8988T (cell line): ENCODE measurements at regions not wholly inside any gene's neighbourhood (a gene's known extent, or its start where the extent isn't known, plus 50 kb on each side); places are given as distances from the start of the nearest gene placed in this dataset.

Experiments used
- DNase-seq: peaks from one replicate; pipeline ENCODE4 v3.0.0; 2011

GRCh38 chr11:71070490-71071453, 181.6 kb downstream of the SHANK2 start:
- DNase-seq: no peak

DNA sequence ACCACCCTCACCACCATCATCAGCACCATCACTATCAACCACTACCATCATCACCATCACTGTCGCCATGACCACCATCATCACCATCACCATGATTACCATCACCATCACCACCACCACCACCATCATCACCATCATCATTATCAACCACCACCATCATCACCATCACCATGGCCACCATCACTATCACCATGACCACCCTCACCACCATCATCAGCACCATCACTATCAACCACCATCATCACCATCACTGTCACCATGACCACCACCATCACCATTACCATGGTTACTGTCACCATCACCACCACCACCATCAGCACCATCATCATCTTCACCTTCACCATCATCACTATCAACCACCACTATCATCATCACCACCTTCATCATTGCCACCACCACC, 183.4 kb downstream of the SHANK2 start:
- no peak for DNase-seq

GRCh38 chr11:71067753-71068152, 184.6 kb downstream of the SHANK2 start:
- no peak for DNase-seq

DNA sequence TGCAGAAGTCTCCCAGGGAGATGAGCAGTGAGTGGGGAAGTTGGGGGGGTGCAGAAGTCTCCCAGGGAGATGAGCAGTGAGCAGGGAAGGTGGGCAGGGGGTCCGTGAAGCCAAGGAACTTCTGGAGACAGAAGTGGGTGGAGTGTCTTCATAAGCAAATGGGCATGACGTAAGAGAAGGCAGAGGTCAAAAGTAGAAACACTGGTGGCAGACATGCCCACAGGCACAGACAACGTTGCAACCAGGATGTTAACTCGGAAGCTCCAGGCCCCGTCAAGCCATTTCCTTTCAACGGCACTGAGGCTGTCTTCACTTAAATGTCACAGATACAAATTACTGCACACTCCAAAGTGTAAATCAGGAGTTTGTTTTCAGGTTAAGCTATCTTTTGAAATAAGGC, 186.1 kb downstream of the SHANK2 start:
- DNase-seq: no peak

DNA sequence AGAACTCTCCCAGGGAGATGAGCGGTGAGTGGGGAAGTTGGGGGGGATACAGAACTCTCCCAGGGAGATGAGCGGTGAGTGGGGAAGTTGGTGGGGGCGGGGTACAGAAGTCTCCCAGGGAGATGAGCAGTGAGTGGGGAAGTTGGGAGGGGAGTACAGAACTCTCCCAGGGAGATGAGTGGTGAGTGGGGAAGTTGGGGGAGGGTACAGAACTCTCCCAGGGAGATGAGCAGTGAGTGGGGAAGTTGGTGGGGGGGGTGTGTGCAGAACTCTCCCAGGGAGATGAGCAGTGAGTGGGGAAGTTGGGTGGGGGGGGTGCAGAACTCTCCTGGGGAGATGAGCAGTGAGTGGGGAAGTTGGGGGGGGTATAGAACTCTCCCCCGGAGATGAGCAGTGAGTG, 186.5 kb downstream of the SHANK2 start:
- no peak for DNase-seq

- no peak for DNase-seq
Observed at GRCh38 chr11:71064702-71065515, 187.5 kb downstream of the SHANK2 start.

DNA sequence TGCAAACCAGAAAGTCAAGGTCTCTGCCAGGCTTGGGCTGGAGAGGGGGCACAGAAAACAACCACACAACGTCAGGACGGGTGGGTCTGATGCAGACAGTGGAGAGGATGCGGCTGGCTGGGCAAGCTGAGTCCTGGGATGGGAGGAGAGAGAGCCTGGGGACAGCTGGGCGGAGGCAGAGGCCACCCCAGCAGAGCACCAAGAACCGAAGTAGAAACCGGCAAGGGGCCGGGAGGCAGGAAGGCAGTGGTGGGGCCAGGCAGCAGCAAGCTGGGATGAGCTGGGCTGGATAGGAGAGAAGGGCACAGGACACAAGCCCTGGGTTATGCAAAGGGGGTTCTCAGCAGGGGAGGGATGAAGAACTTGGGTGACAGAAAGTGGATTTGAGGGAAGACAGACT, 188.2 kb downstream of the SHANK2 start:
- DNase-seq: no peak

DNA sequence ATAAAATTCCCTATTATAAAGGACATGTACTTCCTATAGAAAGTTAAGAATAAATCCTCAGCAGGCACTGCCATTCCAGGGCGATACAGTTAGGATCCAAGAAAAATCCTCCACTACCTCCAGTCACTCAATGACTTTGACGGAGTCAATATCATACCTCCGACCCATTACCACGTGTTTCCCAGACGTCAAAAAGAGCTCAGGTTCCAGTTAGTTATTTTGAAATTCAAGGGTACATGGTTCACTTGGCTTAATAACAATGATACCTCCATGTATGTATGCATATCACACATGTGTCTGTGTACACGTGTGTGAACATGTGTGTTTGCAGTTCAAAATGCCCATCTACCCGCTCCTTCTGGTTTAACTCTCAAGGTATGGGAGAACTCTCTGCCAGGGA, 189.2 kb downstream of the SHANK2 start:
- no peak for DNase-seq

- DNase-seq: no peak
Observed at GRCh38 chr11:71062199-71062598, 190.2 kb downstream of the SHANK2 start.

DNA sequence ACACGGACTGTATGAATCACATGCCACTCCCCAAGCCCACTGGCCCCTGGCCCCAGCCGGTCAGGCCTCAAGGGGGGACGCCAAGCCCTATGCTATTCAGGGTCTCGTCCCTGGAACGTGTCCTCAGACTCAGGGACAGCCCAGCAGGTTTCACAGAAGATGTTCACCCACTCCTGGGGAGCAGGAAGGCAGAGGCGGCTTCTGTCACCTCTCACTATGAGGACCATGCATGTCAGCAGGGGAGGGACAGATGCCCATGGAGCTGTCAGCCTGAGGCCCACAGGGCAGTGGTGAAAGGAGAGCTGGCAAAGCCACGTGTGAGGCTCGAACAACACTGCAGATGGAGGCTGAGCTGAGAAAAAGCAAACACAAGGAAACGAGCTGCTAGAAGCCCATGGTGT, 192.0 kb downstream of the SHANK2 start:
- no peak for DNase-seq

DNA sequence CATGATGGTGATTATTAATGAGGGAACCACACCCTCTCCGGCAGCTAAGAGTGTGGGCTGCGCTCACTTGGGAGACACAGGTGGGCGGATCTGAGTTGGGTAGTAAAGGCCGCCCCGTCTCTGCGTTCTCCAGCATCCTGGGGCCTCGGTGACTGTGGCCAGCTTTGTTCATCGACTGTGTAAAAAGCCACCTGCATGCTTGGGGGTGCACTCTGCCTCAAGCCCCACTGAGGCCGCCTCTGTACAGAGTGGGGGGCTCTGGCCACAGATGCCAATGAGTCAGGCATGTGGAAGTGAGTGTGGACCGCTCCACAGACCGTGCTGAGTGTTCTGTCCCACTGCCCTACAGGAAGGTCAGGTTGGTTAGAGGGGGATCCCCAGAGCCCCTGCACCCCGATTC, 192.7 kb downstream of the SHANK2 start:
- no peak for DNase-seq

- no peak for DNase-seq
Observed at GRCh38 chr11:71055925-71056324, 196.5 kb downstream of the SHANK2 start.
